Esophagus squamous epithelium (tissue), 4 donors: ENCODE measurements at regions not wholly inside any gene's neighbourhood (a gene's known extent, or its start where the extent isn't known, plus 50 kb on each side); places are given as distances from the start of the nearest gene placed in this dataset.

Experiments
- POLR2A ChIP-seq, 4 donors: fragments of 450-650 bp; IDR thresholded peaks; one replicate each; pipeline ENCODE4 v1.6.1; 2017; ENCODE audit warnings: antibody characterized with exemption in 4 of 4, mild to moderate bottlenecking in 4 of 4, moderate library complexity in 3 of 4
- TF ChIP-seq, protein P1 (sequence below), 6 experiments: fragments of 450-650 bp in 4 of 6; fragments of 200-600 bp in 2 of 6; sonication (generic) in 2 of 6; IDR thresholded peaks; one replicate each; pipeline ENCODE4 v1.5.1; 2016 to 2019; ENCODE audit warnings: antibody characterized with exemption in 6 of 6, mild to moderate bottlenecking in 4 of 6, moderate library complexity in 4 of 6

DNA sequence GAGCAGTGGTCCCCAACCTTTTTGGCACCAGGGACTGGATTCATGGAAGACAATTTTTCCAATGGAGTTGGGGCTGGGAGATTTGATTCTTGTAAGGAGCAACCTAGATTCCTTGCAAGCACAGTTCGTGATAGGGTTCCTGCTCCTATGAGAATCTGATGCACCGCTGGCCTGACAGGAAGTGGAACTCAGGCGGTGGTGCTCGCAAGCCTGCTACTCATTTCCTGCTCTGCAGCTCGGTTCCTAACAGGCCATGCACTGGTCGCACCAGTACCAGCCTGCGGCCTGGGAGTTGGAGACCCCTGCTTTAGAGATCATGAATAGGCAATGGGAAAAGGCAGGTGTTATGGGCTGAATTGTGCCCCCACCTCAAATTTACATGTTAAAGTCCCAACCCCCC is 131.2 kb downstream of the PFDN4 start:
- TF ChIP-seq, protein P1, sequence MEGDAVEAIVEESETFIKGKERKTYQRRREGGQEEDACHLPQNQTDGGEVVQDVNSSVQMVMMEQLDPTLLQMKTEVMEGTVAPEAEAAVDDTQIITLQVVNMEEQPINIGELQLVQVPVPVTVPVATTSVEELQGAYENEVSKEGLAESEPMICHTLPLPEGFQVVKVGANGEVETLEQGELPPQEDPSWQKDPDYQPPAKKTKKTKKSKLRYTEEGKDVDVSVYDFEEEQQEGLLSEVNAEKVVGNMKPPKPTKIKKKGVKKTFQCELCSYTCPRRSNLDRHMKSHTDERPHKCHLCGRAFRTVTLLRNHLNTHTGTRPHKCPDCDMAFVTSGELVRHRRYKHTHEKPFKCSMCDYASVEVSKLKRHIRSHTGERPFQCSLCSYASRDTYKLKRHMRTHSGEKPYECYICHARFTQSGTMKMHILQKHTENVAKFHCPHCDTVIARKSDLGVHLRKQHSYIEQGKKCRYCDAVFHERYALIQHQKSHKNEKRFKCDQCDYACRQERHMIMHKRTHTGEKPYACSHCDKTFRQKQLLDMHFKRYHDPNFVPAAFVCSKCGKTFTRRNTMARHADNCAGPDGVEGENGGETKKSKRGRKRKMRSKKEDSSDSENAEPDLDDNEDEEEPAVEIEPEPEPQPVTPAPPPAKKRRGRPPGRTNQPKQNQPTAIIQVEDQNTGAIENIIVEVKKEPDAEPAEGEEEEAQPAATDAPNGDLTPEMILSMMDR (IDR thresholded peaks at IDR 0.05): no peak
- TF ChIP-seq POLR2A (IDR thresholded peaks at IDR 0.05): no peak
